ENCODE measurements at regions not wholly inside any gene's neighbourhood (a gene's known extent, or its start where the extent isn't known, plus 50 kb on each side); places are given as distances from the start of the nearest gene placed in this dataset.

- H3K4me1 Mint-ChIP-seq (ENCODE audit: low read depth), result no peaks in the 10 kb centered on the region
- no peak overlapping the region for H3K27ac Mint-ChIP-seq
- H3K36me3 Mint-ChIP-seq (ENCODE audit: low read depth), result no peaks in the 10 kb centered on the region
- no peak for DNase-seq
- peaks cover 8% of the 10 kb centered on the region for H3K9me3 Mint-ChIP-seq
- no peak overlapping the region for H3K4me3 Mint-ChIP-seq
- intact Hi-C loops (cut with micrococcal nuclease), result no loop called here
- H3K27me3 Mint-ChIP-seq (ENCODE audit: low read depth), result peaks cover 12% of the 10 kb centered on the region
- CTCF ChIA-PET, result no interaction called here
These were observed 49.8 kb upstream of the SSTR4 start for GRCh38 chr20:22985239-22985778.

All from activated naive CD4-positive, alpha-beta T cell treated with anti-CD3 and anti-CD28 coated beads for 36 hours (primary cell).